EL (cell line): ENCODE measurements at regions not wholly inside any gene's neighbourhood (a gene's known extent, or its start where the extent isn't known, plus 50 kb on each side); places are given as distances from the start of the nearest gene placed in this dataset.
A peak's percentile ranks its signal among the peaks of the same experiment; 100 is the strongest.

ENCODE experiments used
- DNase-seq: peaks from one replicate; pipeline ENCODE4 v3.0.0-alpha.2; 2016

DNA sequence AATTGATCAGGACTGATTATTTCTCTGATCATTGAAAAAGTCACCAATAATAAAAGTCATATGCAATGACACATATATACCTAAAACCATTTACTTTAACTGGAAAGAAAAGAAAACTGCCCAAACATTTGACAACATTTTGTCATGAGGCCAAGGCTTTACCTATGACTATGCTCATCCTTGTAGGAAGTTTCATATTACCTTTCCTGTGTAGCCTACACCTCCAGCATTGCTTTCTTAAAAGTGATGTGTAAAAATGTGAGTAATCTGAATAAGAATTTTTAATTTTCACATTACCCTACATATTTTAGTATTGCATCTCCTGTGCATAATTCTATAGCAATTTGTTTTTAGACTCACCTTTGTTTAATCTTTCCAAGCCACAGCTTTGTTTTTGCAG is 419.8 kb upstream of the FIGN start:
- DNase-seq: no peak

DNA sequence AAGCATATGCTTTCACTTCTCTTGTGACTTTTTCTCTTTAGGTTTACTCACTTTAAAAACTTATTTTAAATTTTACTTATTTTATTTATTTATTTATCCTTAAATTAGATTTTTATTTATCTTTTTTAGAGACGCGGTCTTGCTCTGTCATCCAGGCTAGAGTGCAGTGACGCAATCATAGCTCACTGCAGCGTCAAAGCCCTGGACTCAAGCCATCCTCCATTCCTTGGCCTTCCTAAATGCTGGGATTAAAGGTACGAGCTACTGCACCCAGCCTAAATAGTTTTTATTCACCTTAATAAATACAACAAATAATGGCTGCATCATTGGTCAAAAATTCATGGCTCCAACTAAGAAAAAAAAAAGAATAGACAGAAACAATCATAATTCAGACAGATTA is 415.7 kb upstream of the FIGN start:
- peak; percentile 34 for DNase-seq

DNA sequence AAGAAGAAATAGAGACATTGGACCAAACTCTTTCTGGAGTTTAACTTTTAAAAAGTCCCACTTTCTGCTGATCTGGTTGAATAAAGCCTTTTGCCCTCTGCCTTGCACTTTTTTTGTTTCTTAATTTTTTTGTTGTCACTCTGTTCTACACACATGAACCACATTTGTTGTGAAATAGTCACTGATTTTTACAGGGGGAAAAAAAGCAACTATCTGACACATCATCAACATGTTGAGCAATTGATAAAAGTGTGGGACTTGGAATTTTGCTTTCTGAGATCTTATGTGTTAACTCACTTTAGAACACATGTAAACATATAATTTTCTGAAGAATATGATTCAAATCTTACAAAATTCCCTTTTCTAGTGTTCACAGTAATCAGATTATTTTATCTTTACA is 414.8 kb upstream of the FIGN start:
- no peak for DNase-seq

DNA sequence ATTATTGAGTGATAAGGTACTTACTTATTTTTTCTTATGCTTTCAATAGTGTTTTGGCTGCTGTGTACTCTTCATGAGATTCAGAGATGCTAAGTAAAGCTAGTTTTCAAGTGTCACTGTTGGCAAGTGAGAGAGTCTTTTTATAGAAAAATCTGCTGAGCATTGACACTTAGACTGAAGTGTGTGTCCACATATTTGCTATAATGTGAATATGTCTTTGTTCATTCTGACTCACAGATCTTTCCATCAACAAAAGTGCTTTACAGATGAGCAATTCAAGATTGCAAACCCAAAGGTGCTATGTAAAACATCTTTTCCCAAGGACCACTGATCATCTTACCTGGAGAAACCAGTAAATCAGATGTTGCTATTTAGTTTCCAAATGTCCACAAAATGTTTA is 410.6 kb upstream of the FIGN start:
- DNase-seq: no peak

DNA sequence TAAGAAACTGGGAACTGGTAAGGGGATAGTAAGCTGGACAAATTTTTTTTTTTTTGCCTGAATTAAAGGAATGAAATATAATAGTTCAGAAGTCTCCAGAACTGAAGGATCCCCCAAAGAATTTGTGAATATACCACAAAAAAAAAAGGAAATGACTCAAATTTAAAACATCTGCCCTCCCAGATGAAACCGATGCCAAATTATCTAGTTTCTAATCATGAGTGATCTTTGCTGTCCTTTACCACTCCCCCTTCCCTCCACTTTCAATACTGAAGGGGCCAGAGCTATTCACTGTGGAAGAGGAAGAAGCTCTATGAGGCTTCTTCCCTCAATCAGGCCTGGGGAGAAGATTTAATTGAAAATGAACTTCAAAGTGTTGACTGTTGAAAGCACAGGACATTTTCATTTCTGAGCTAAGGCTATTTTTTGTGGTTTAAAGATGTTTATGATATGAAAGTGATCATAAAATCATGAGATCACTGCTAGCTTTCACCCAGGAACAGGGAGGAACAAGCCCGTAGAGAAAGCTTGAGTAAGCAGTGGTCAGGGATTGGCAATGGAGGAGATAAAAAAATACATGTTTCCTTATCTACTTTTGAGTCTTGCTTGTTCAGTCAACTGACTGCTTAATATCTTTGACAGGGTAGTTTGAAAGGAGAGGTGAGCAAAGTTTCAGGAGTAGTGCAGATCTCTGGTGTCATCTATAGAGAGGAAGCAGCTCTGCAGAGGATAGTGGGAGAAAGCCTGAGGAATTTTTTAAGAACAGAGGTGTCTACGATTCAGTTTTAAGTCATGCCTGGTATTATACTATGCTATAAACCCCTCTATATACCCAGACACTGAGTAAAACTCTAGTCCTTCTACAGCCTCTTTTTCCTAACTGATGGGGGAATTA is 409.5 kb upstream of the FIGN start:
- peak; percentile 71 for DNase-seq

DNA sequence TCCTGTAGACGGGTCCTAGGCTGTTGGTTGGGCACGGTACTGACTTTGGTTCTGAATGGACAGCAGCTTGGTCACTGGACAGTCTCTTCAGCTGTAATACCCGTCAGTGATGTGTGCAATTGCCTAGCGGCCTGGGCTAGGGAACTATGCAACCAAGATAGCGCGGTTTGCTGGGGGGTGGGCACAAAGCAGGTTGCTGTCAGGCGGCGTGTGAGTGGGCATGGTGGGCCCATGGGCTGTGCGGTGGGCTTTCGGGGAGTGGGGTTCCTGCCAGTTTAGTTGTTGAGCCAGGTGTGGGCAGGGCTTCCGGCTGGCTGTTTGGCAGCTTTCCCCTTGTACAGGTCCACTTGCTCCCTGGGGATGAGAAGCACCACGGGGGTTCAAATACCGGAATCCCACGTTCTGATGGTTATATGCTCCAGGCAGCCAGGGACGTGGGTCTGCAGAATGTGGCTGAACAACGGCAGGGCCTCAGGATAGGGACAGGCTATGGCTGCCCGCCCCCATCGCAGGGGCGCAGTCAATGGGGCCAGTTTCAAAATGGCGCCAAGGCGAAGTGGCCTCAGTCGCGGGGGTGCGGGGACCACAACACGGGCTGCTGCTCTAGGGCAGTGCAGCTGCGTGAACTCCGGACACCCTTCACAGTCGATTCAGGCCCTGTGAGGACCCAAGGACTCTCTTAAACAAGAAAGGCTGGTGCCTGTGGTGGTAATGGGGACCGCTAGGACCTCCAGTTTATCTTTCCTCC is 407.5 kb upstream of the FIGN start:
- DNase-seq: no peak

DNA sequence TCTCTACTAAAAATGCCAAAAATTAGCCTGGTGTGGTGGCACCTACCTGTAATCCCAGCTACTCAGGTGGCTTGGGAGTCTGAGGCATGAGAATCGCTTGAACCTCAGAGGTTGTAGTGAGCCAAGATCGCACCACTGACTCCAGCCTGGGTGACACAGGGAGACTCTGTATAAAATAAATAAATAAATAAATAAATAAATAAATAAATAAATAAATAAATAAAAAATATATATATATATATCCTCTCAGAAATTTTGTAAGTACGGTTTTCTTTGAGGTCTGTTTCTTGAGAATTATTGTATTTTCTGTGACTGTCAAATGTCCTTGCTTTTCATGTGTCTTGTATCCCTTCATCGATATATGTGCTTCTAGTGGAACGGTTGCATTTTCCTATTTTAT is 406.9 kb upstream of the FIGN start:
- DNase-seq: no peak

DNA sequence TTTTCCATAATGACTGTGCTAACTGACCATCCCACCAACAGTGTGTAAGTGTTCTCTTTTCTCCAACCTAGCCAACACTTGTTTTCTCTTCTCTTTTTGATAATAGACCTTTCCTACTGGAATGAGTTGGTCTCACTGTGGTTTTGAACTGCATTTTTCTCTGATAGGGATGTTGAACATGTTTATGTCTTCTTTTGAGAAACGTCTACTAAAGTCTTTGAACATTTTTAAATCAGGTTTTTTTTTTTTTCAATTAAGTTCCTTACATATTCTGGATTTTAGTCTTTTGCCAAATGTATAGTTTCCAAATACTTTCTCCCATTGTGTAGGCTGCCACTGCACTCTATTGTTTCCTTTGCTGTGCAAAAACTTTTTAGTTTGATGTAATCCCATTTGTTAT is 405.5 kb upstream of the FIGN start:
- no peak for DNase-seq

DNA sequence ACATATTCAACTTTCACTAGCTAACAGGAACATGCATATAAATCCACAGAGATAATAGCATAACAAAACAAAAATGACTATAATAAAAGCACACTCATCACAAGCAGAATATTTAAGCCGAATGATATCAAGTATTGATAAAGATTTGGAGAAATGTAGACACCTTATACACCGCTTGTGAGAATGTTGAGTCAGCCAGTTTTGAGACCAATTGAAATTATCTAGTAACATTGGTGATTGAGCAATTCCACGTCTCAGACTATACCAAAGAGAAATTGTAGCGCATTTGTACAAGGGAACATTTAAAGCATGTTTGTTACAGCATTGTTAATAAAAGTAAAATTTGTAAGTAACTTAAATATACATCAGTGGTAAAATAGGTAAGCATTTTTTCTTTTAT is 402.9 kb upstream of the FIGN start:
- DNase-seq: no peak

DNA sequence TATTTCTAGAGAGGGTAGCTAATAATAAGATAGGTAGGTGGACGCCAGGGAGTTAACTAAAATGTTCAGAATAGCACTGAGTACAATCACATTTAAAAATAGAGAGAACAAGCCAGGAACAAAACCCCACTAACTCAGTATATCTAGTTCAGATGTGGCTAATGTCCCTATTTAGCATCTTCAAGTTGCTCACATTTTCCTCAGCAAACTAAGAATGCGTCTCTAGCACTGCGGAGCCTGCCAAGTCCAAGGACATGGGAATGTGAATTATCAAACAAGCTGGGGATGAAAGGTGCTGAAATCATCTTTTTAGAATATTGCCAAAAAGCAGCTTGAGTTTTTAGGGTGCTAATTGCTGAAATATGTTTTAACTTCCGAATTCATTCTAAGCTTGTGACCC is 398.5 kb upstream of the FIGN start:
- no peak for DNase-seq

DNA sequence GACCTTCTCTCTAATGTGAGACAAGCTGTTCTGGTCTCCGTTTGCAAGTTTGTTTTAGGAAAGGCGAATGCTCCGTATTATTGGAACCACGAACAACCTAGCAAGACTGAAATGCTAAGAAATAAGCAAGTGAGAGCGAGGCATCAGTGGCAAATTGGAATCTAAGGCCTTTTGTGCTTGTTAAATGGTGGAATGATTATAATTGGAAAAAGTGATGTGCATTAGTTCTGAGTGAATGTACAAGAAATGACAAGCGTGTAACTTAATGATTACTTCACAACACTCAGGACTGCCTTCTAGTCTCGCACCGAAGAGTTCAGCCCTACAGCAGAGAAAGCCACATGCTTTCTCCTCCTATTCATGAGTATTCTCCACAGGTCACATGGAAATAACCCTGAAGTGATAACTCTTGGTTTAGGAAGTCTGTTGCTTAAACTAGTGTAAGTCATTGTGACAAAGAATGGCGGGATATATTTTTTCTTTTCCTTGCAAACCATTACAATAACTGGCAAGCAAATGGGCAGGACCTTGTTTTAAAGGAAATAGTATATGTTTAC is 392.2 kb upstream of the FIGN start:
- DNase-seq: no peak

DNA sequence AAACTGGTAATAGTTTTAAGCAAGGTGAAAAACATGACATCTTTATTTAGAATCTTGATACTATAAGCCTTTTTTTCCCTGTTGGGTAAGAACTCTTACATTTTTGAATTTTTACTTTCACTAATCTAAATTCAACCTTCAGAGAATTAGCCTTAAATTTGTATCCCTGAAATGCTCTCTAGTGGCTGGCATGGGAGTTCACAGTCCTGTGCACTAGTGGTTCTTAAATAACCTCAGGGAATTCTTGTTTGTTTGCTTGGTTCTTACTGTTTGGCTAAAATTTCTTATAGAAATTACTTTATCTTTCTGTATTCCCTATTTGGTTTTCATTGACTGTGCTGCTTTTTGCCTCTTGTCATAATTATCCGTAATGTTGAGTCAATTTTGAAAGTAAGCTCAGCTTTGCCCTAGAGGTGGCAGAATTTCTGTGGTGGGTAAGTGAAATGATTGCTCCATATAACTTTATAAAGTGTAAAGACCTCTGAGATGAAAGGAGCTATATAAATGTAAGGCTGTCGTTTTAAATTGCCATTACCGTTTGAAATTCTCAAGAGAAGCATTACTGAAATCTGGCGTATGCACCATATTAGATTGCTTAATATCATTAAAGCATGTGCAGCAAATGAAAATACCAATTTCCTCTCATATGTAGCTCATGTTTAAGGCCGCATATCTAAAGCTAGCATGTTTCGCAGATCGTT is 391.3 kb upstream of the FIGN start:
- DNase-seq: no peak

DNA sequence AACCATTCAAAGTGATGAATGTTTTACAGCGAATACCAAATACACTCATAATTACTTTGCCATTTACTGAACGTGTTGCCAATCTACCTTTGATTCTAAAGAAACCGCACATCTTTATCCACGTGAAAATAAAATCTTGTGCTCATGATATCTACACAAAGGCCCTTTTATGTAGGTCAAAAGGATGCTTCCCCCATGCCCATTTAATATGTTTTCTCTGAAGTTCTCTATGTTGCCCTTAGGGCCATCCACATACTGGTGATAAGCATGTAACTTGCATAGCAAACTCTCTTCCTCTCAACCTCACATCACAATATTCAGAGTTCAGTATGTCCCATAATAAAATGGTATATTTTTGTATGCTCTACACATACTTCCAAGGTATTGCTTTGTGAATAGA is 380.0 kb upstream of the FIGN start:
- no peak for DNase-seq

DNA sequence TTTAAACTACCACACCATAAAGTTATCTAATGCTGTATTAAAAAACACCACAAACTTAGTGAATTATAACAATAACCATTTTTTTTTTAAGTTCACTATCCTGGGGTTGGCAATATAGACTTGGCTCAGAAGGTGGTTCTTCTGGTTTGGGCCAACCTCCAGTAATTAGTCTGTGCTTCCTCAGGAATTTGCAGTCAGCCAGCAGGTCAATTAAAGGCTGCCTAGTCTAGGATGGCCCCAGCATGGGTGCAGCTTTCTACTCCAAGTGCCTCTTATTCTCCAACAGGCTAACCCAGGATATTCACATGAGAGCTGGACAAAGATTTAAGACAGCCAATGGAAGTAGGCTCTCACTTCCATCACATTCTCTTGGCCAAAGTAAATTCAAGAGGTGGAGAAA is 379.1 kb upstream of the FIGN start:
- DNase-seq: no peak

DNA sequence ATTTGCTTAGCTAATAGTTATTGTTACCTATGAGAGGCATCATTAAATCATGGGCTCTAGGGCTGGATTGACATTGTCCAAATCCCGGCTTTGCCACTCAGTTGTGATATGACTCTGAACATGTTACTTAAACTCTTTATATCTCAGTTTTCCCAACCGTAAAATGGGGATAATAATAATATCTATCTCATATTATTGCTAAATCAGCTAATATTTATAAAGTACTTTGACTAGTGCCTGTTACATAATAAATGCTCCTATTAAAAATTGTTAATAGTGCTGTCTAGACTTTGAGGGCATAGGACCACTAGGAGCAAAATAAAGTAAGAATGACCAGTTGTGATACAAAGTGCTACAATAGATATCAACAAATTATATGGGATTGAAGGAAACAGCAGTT is 376.3 kb upstream of the FIGN start:
- DNase-seq: no peak

DNA sequence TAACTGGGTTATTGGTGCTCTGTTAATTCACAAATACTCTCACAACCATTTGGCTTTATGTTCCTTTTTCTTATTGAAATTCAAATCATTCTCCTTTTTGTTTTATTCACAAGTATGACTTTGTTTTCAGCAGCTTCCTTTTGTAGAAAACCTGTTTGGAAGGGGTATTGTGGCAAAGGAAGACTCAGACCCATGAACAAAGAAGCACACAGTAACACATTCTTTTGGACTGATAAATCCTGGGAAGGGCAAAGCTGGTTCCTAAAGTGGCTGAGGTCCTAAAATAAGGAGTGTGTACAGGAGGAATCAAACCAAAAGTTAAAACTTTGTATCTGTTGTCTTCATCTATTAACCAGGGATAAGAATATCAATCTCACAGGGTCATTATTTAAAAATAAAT is 374.7 kb upstream of the FIGN start:
- no peak for DNase-seq

DNA sequence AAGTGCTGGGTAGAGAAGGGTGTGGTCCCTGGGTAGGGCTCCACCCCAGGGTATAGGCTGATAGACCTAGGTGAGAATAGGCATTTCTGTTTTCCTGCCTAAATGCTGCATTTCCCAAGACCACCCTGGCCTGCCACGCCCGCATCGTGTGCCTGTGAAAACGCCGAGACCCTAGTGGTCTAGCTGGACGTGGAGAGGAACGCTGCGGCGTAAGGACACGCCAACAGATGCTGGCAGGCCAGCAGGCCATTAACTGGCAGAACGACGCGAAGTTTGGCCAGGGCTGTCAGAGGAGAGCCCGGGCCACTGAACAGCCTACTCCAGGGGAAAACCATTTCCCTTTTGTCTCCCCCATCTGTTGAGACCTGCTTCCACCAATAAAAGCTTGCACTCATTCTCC is 373.2 kb upstream of the FIGN start:
- DNase-seq: no peak

DNA sequence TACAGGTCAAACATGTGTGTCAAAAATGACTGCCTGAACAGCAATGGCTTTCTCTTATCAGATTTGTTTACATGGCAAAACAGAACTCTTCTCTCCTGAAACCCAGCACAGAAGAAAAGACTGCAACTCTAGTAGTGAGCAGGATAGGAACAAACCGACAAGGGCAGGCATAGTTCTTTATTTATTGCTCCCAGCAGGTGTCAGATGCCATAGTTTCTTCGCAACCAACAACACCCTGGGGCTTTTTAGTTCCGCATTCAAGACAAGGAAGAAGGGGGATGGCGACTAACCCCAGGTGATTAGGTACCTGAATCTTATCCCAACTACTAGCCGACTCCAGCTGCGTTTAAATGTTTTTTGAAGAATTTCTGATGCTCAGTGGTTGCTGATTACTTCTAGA is 367.5 kb upstream of the FIGN start:
- no peak for DNase-seq

DNA sequence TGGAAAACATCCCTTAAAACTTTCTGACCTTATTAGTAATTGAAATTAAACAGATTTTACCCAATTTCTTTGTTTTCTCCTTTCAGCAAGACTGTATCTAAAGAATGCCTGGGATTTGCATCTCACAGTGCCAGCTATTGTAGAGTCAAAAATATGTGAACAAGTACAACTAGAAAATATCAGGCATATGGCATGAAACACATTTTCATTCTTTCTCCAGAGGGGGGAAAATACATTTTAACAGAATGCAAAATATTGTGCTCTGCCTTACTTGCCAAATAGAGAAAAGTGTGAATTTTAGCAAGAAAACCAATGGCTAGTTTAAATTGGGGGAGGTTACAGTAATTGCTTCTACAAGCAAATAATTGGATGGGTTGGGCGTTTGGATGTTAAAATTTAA is 366.6 kb upstream of the FIGN start:
- no peak for DNase-seq

DNA sequence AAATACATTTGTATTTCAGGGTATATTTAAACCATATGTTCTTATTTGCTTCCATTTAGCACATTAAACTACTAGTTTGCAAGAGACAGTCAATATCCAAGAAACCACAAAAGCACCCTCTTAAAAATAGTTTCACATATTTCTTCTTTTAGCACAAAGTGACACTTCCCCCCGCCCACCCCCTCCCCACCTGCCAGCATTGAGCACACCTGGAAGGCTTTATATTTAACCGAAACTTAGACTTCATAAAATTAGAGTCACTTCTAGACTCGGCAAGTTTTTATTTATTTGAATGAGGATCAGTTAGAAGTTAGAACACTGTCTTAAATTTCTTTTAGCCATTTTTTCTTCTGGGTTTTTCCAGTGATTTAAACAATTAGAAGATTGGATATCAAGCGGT is 355.9 kb upstream of the FIGN start:
- no peak for DNase-seq

DNA sequence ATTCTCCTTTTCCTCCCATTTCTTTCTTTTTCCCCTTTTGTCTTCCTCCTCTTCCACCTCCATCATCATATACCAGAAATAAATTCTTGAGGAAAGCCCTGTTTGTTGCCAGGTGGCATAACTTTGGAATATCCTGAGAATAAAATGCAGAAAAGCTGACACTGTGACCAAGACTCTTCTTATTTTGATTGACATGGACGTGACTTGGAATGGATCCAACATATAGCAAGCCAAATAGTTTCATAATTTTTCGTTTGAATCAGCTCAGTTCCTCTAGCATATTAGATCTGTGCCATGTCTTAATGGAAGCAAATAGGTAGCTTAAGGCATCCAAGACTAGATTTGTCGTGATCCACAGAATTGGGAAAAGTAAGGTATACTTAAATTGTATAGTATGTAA is 354.7 kb upstream of the FIGN start:
- no peak for DNase-seq

DNA sequence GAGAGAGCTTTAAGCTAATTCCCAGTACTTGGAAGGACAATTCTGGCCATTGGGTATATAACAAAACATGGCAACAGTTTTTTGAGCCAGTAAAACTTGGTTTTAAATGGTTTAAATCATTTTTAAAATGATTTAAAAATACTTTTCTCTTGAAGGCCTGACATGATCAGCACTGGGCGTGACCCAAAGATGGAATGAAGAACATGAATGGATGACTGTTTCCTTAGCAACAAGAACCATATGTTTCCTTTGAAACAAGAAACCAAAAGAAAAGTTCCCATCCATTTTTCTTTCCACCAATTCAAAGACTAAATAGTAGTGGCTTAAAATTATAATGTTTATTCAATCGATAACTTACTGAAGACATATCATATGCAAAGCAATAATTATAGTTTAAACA is 348.3 kb upstream of the FIGN start:
- no peak for DNase-seq

DNA sequence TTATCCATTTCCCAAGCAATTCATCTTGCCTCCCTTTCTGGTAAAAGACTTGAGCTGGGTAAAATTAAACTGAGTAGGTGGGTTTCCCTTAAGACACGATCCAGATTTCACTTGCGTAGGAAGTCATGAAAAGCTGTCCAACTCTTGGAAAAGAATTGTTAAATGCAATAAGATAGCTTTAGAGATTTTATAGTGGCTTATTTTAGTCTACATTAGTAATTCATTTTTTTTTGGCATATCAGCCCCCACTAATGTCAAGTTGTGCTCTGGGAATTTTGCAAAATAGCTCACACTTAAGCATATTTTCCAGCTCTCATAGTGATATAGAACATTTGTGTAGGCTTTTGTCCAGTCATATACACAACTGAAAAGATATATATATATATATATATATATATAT is 344.7 kb upstream of the FIGN start:
- DNase-seq: no peak

DNA sequence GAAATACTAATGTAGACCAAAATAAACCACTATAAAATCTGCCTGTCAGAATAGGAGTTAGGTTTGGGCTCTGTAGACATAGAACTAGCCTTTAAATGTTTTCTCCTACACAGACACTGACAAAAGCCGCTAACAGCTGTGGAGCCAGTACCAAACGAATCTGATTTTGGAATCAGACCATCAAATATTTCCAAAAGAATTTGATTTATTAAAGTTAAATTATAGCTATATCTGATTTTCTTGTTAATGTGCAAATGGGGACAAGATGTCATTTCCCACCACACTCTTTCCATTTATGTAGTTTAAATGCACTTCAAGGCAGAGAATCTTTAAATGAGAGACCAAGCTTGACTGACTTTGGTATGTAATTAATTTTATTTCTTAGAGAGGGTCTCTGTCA is 343.4 kb upstream of the FIGN start:
- no peak for DNase-seq
